Cardiac fibroblast (primary cell): ENCODE measurements at regions not wholly inside any gene's neighbourhood (a gene's known extent, or its start where the extent isn't known, plus 50 kb on each side); places are given as distances from the start of the nearest gene placed in this dataset.

Experiments used
- DNase-seq, 2 donors: peaks; one replicate each; pipeline versions ENCODE4 v3.0.0 to v3.0.0-alpha.2; 2010; ENCODE audit warnings: low read depth in 2 of 2
- H3K4me3 ChIP-seq, 2 donors: replicated peaks in 1 of 2; 1 replicate in 1 of 2; 2 replicates in 1 of 2; pipeline ENCODE4 v1.5.1; 2011; ENCODE audit warnings: low read depth in 2 of 2, low read length in 2 of 2, mild to moderate bottlenecking in 2 of 2, moderate library complexity in 1 of 2
- TF ChIP-seq, protein P1 (sequence below): IDR thresholded peaks from one replicate; pipeline ENCODE4 v1.5.1; 2011; ENCODE audit warnings: low read depth, mild to moderate bottlenecking, low read length, inconsistent platforms

DNA sequence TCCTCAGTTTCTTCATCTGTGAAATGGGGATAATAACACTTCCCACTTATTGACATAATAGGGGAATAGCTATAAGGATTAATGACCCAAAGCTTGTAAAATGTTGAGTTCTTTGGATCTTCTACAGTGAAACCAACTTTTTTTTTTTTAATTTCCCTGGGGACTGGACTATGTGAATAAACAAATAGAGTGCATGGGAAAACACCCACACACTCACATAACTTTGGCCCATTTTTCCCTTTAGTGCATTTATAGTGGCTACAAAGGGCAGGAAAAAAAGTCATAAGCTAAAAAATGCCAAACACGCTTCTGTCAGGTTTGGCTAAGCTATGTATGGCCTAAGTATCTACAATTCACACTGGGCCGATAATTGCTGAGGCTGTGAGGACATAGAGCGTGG is 406.2 kb upstream of the JAG1 start:
- no peak overlapping the region for H3K4me3 ChIP-seq
- DNase-seq, result peak; percentile 21 to 44
- TF ChIP-seq, protein P1, sequence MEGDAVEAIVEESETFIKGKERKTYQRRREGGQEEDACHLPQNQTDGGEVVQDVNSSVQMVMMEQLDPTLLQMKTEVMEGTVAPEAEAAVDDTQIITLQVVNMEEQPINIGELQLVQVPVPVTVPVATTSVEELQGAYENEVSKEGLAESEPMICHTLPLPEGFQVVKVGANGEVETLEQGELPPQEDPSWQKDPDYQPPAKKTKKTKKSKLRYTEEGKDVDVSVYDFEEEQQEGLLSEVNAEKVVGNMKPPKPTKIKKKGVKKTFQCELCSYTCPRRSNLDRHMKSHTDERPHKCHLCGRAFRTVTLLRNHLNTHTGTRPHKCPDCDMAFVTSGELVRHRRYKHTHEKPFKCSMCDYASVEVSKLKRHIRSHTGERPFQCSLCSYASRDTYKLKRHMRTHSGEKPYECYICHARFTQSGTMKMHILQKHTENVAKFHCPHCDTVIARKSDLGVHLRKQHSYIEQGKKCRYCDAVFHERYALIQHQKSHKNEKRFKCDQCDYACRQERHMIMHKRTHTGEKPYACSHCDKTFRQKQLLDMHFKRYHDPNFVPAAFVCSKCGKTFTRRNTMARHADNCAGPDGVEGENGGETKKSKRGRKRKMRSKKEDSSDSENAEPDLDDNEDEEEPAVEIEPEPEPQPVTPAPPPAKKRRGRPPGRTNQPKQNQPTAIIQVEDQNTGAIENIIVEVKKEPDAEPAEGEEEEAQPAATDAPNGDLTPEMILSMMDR, result no peak

DNA sequence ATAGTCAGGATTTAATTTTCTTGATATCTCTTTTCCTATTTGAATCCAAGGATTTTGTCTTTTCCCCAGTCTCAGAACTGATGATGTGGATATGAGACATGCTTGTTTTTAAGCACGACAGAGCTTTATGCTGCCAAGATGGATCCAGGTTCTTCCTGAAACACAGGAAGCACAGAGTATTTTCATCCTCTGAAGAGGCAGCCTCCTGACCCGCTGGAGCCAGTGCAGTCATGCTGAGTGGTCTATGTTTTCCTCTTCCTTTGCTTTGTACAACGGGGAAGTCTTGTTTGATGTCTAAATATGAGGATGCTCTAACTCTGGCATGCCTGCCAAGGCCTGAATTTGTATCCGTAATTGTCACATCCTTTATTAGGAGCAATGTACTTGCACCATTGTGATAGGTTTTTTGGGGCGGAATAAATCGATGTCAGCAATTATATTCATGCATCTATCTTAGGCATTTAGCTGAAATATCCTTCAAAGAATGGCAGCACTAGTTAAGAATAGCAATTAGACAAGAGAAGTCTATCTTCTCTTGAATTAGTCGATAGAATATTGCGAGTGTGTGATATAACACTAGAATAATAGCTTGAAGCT is 407.1 kb upstream of the JAG1 start:
- TF ChIP-seq, protein P1, result no peak
- peak; percentile 27 to 32 for DNase-seq
- H3K4me3 ChIP-seq, result no peak overlapping the region

- no peak for DNase-seq
- TF ChIP-seq, protein P1, result no peak
- H3K4me3 ChIP-seq, result no peak overlapping the region
Measured at GRCh38 chr20:11083841-11084240, 410.0 kb upstream of the JAG1 start.

DNA sequence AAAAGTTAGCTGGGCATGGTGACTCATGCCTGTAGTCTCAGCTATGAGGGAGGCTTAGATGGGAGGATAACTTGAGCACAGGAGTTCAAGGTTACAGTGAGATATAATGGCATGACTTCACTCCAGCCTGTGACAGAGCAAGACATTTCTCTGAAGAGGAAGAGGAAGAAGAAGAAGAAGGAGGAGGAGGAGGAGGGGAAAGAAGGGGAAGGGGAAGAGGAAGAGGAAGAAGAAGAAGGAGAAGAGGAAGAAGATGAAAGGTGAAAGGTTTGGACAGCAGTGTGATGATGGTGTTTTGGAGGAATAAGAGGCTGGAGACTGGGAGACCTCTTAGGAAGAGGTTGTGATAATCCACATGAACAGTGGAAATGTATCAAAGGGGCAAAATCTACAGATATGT is 410.7 kb upstream of the JAG1 start:
- TF ChIP-seq, protein P1, result no peak
- no peak overlapping the region for H3K4me3 ChIP-seq
- DNase-seq, result no peak

GRCh38 chr20:11086970-11087369 is 413.2 kb upstream of the JAG1 start:
- no peak for DNase-seq
- H3K4me3 ChIP-seq, result no peak overlapping the region
- TF ChIP-seq, protein P1, result no peak

GRCh38 chr20:11090751-11091150 is 417.0 kb upstream of the JAG1 start:
- no peak overlapping the region for H3K4me3 ChIP-seq
- no peak for DNase-seq
- TF ChIP-seq, protein P1, result no peak

- TF ChIP-seq, protein P1, result no peak
- H3K4me3 ChIP-seq, result no peak overlapping the region
- peak; percentile 8 to 42 for DNase-seq
Measured at GRCh38 chr20:11091511-11091910, 417.7 kb upstream of the JAG1 start.
